ENCODE measurements at regions not wholly inside any gene's neighbourhood (a gene's known extent, or its start where the extent isn't known, plus 50 kb on each side); places are given as distances from the start of the nearest gene placed in this dataset.

- DNase-seq (ENCODE audit: low read depth in 2 of 2): no peak
Measured at GRCh38 chr18:24672165-24672941, 211.9 kb downstream of the HRH4 start.

GRCh38 chr18:24674200-24674599 is 213.8 kb downstream of the HRH4 start:
- no peak for DNase-seq (ENCODE audit: low read depth in 2 of 2)

GRCh38 chr18:24674605-24675004 is 214.2 kb downstream of the HRH4 start:
- DNase-seq (ENCODE audit: low read depth in 2 of 2): no peak

GRCh38 chr18:24677011-24677410 is 216.6 kb downstream of the HRH4 start:
- DNase-seq (ENCODE audit: low read depth in 2 of 2): no peak

GRCh38 chr18:24678107-24678506 is 217.7 kb downstream of the HRH4 start:
- no peak for DNase-seq (ENCODE audit: low read depth in 2 of 2)

GRCh38 chr18:24678626-24679025 is 218.2 kb downstream of the HRH4 start:
- no peak for DNase-seq (ENCODE audit: low read depth in 2 of 2)

- no peak for DNase-seq (ENCODE audit: low read depth in 2 of 2)
Measured at GRCh38 chr18:24679062-24679461, 218.6 kb downstream of the HRH4 start.

GRCh38 chr18:24683925-24684324 is 223.5 kb downstream of the HRH4 start:
- DNase-seq (ENCODE audit: low read depth in 2 of 2): no peak

GRCh38 chr18:24685254-24685959 is 225.0 kb downstream of the HRH4 start:
- no peak for DNase-seq (ENCODE audit: low read depth in 2 of 2)

GRCh38 chr18:24695168-24695567 is 234.7 kb downstream of the HRH4 start:
- DNase-seq (ENCODE audit: low read depth in 2 of 2): no peak

- DNase-seq (ENCODE audit: low read depth in 2 of 2): no peak
Measured at GRCh38 chr18:24702001-24702515, 241.6 kb downstream of the HRH4 start.

GRCh38 chr18:24703316-24703715 is 242.9 kb downstream of the HRH4 start:
- DNase-seq (ENCODE audit: low read depth in 2 of 2): no peak

GRCh38 chr18:24704946-24705630 is 244.7 kb downstream of the HRH4 start:
- DNase-seq (ENCODE audit: low read depth in 2 of 2): no peak

- DNase-seq (ENCODE audit: low read depth in 2 of 2): no peak
Measured at GRCh38 chr18:24710474-24710873, 250.0 kb downstream of the HRH4 start.

- DNase-seq (ENCODE audit: low read depth in 2 of 2): no peak
Measured at GRCh38 chr18:24719791-24720190, 259.4 kb downstream of the HRH4 start.

GRCh38 chr18:24721388-24721787 is 261.0 kb downstream of the HRH4 start:
- DNase-seq (ENCODE audit: low read depth in 2 of 2): no peak

- DNase-seq (ENCODE audit: low read depth in 2 of 2): no peak
Measured at GRCh38 chr18:24725644-24726415, 265.4 kb downstream of the HRH4 start.

- DNase-seq (ENCODE audit: low read depth in 2 of 2): peak; percentile 38 to 49
Measured at GRCh38 chr18:24726727-24727492, 266.5 kb downstream of the HRH4 start.

GRCh38 chr18:24727685-24728084 is 267.2 kb downstream of the HRH4 start:
- DNase-seq (ENCODE audit: low read depth in 2 of 2): no peak

GRCh38 chr18:24731158-24731557 is 270.7 kb downstream of the HRH4 start:
- no peak for DNase-seq (ENCODE audit: low read depth in 2 of 2)

- no peak for DNase-seq (ENCODE audit: low read depth in 2 of 2)
Measured at GRCh38 chr18:24731981-24732380, 271.5 kb downstream of the HRH4 start.

Measured in stimulated activated CD4-positive, alpha-beta T cell treated with anti-CD3 and anti-CD28 coated beads, Interleukin-4, amount 100 ng/mL, for 48 hours (primary cell).